CD14-positive monocyte (primary cell): ENCODE measurements at regions not wholly inside any gene's neighbourhood (a gene's known extent, or its start where the extent isn't known, plus 50 kb on each side); places are given as distances from the start of the nearest gene placed in this dataset.

Experiments used
- DNase-seq, 3 donors: peaks; one replicate each; pipeline ENCODE4 v3.0.0-alpha.2; 2011 to 2022
- H2AFZ ChIP-seq: 2 replicates; pipeline ENCODE4 v1.6.0; 2012; ENCODE audit warnings: mild to moderate bottlenecking, low read depth, low read length, inconsistent platforms; ENCODE audit not compliant: insufficient read depth, poor library complexity, severe bottlenecking
- H3K27ac ChIP-seq, 2 donors: 1 replicate in 1 of 2; 2 replicates in 1 of 2; pipeline ENCODE4 v1.5.1; 2012 to 2013; ENCODE audit warnings: low read length in 2 of 2, control low read depth in 1 of 2, inconsistent platforms in 1 of 2, low read depth in 1 of 2, mild to moderate bottlenecking in 1 of 2
- H3K27me3 ChIP-seq, 2 donors: one replicate each; pipeline versions ENCODE4 v1.6.0 to v1.6.1; 2011 to 2013; ENCODE audit warnings: low read length in 2 of 2; ENCODE audit not compliant: control insufficient read depth in 2 of 2, insufficient read depth in 2 of 2
- H3K36me3 ChIP-seq, 2 donors: replicated peaks in 1 of 2; 1 replicate in 1 of 2; 2 replicates in 1 of 2; pipeline versions ENCODE4 v1.5.1 to v1.6.1; 2012 to 2013; ENCODE audit warnings: low read length in 2 of 2, control low read depth in 1 of 2, inconsistent platforms in 1 of 2, mild to moderate bottlenecking in 1 of 2; ENCODE audit not compliant: insufficient read depth in 2 of 2, control insufficient read depth in 1 of 2
- H3K4me1 ChIP-seq, 2 donors: 1 replicate in 1 of 2; 2 replicates in 1 of 2; pipeline versions ENCODE4 v1.5.1 to v1.6.1; 2012 to 2013; ENCODE audit warnings: low read length in 2 of 2, control low read depth in 1 of 2, inconsistent platforms in 1 of 2, mild to moderate bottlenecking in 1 of 2, moderate library complexity in 1 of 2; ENCODE audit not compliant: insufficient read depth in 2 of 2, control insufficient read depth in 1 of 2
- H3K4me2 ChIP-seq: replicated peaks from 2 replicates; pipeline ENCODE3; 2012; ENCODE audit warnings: low read length, moderate library complexity, mild to moderate bottlenecking; ENCODE audit not compliant: poor library complexity, severe bottlenecking; ENCODE audit errors: extremely low read depth
- H3K4me3 ChIP-seq, 3 experiments: fragments of 200-600 bp in 1 of 3; sonication (generic) in 1 of 3; replicated peaks in 1 of 3; 1 replicate in 2 of 3; 2 replicates in 1 of 3; pipeline ENCODE4 v1.5.1; 2011 to 2013; ENCODE audit warnings: low read length in 3 of 3, mild to moderate bottlenecking in 3 of 3, control low read depth in 2 of 3, low read depth in 2 of 3, inconsistent platforms in 1 of 3, moderate library complexity in 1 of 3
- H3K79me2 ChIP-seq: 2 replicates; pipeline ENCODE4 v1.6.0; 2012; ENCODE audit warnings: mild to moderate bottlenecking, control low read depth, inconsistent platforms, low read length, moderate library complexity; ENCODE audit not compliant: insufficient read depth
- H3K9ac ChIP-seq: 2 replicates; pipeline ENCODE4 v1.6.0; 2017; ENCODE audit warnings: low read length, mild to moderate bottlenecking; ENCODE audit not compliant: insufficient read depth, poor library complexity, severe bottlenecking
- H3K9me3 ChIP-seq, 2 donors: replicated peaks in 1 of 2; 1 replicate in 1 of 2; 2 replicates in 1 of 2; pipeline versions ENCODE4 v1.5.1 to v1.6.1; 2012 to 2013; ENCODE audit warnings: low read length in 2 of 2, control low read depth in 1 of 2; ENCODE audit not compliant: control insufficient read depth in 1 of 2, insufficient read depth in 1 of 2
- H4K20me1 ChIP-seq: 2 replicates; pipeline ENCODE4 v1.6.0; 2012; ENCODE audit warnings: mild to moderate bottlenecking, low read length, control low read depth, moderate library complexity; ENCODE audit not compliant: insufficient read depth
- H3K27ac Mint-ChIP-seq, 7 donors: one replicate each; pipeline ENCODE4 v1.8.0; 2020; ENCODE audit warnings: mild to moderate bottlenecking in 7 of 7, mixed read lengths in 7 of 7, moderate library complexity in 6 of 7, inconsistent platforms in 2 of 7
- H3K27me3 Mint-ChIP-seq, 3 donors: one replicate each; pipeline ENCODE4 v1.8.0; 2021 to 2022; ENCODE audit warnings: low read depth in 3 of 3, mild to moderate bottlenecking in 3 of 3, mixed read lengths in 3 of 3, moderate library complexity in 3 of 3, inconsistent platforms in 1 of 3
- H3K36me3 Mint-ChIP-seq, 2 donors: one replicate each; pipeline ENCODE4 v1.8.0; 2020; ENCODE audit warnings: mixed read lengths in 2 of 2, inconsistent platforms in 1 of 2, mild to moderate bottlenecking in 1 of 2
- H3K4me1 Mint-ChIP-seq: one replicate; pipeline ENCODE4 v1.8.0; 2020; ENCODE audit warnings: mild to moderate bottlenecking, mixed read lengths
- H3K4me3 Mint-ChIP-seq, 2 donors: one replicate each; pipeline ENCODE4 v1.8.0; 2020; ENCODE audit warnings: mild to moderate bottlenecking in 2 of 2, mixed read lengths in 2 of 2, moderate library complexity in 1 of 2
- H3K9me3 Mint-ChIP-seq, 7 donors: one replicate each; pipeline ENCODE4 v1.8.0; 2020 to 2022; ENCODE audit warnings: mixed read lengths in 7 of 7, mild to moderate bottlenecking in 6 of 7, moderate library complexity in 6 of 7, inconsistent platforms in 2 of 7
- CTCF ChIP-seq: fragments of 200-600 bp; IDR thresholded peaks from one replicate; pipeline ENCODE4 v1.8.0; 2022; ENCODE audit warnings: antibody characterized with exemption, mild to moderate bottlenecking
- WGBS: methylation state at CpG from one replicate; pipeline ENCODE4 v1.1.5; 2013; ENCODE audit warnings: missing lambda C conversion rate; ENCODE audit not compliant: insufficient coverage; 5-methylcytosine and 5-hydroxymethylcytosine counted together
- intact Hi-C, 2 donors: fragments of 100-400 bp; cut with micrococcal nuclease; formaldehyde crosslinking; loops; one replicate each; pipeline versions ENCODE4 v1.15.0 to v1.15.1; 2023

DNA sequence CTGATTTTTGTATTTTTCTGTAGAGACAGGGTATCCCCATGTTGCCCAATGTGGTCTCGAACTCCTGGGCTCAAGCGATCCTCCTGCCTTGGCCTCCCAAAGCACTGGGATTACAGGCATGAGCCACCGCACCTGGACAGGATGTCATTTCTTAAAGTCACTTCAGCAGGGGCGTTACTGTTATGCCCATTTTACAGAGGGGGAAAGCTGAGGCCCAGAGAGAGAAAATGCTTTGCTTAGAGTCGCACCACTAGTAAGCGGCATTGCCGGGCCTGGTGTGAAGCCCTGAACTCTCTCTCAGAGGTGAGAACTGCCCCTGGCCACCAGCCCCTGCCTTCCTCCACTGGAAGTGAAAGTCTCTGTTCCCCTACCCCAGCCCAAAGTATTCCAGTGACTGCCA, 207.0 kb downstream of the PHETA1 start:
- H3K27me3 Mint-ChIP-seq, result peaks cover 1 to 5% (median 5%) of the 10 kb centered on the region in 3 donors
- no peaks in the 10 kb centered on the region for H3K9me3 ChIP-seq
- no peak overlapping the region for H3K4me3 ChIP-seq
- no peak overlapping the region for H3K4me2 ChIP-seq
- H3K36me3 ChIP-seq, result no peaks in the 10 kb centered on the region
- DNase-seq, result no peak
- no peak overlapping the region for H3K27ac Mint-ChIP-seq
- TF ChIP-seq CTCF, result no peak
- no peak overlapping the region for H2AFZ ChIP-seq
- no peaks in the 10 kb centered on the region for H3K36me3 Mint-ChIP-seq
- H3K27me3 ChIP-seq, result no peaks in the 10 kb centered on the region
- peaks cover 6% of the 10 kb centered on the region for H3K4me1 Mint-ChIP-seq
- H3K9ac ChIP-seq, result no peak overlapping the region
- H3K9me3 Mint-ChIP-seq, result no peaks in the 10 kb centered on the region
- H3K79me2 ChIP-seq, result no peaks in the 10 kb centered on the region
- H3K4me3 Mint-ChIP-seq, result no peak overlapping the region
- H3K27ac ChIP-seq, result no peak overlapping the region
- H4K20me1 ChIP-seq, result no peaks in the 10 kb centered on the region
- intact Hi-C loops, result no loop called here
- no peaks in the 10 kb centered on the region for H3K4me1 ChIP-seq
- 97% methylated on average over 7 of the region's 7 CpGs for WGBS

GRCh38 chr12:111160350-111161241, 208.3 kb downstream of the PHETA1 start:
- Histone ChIP-seq H3K79me2 (no peaks in the 10 kb centered on the region), H3K36me3 (no peaks in the 10 kb centered on the region), H3K9me3 (no peaks in the 10 kb centered on the region), H3K4me1 (no peaks in the 10 kb centered on the region), H3K9ac (no peak overlapping the region), H3K4me2 (no peak overlapping the region), H4K20me1 (no peaks in the 10 kb centered on the region), H3K4me3 (no peak overlapping the region), H3K27ac (no peak overlapping the region), H2AFZ (no peak overlapping the region), H3K27me3 (no peaks in the 10 kb centered on the region)
- no peaks in the 10 kb centered on the region for H3K9me3 Mint-ChIP-seq
- WGBS, result 97% methylated on average over 22 of the region's 25 CpGs
- no peak for TF ChIP-seq CTCF
- no peak overlapping the region for H3K27ac Mint-ChIP-seq
- intact Hi-C loops, result no loop called here
- H3K4me3 Mint-ChIP-seq, result no peak overlapping the region
- no peak for DNase-seq
- H3K27me3 Mint-ChIP-seq, result peaks cover 1 to 5% (median 5%) of the 10 kb centered on the region in 3 donors
- H3K4me1 Mint-ChIP-seq, result peaks cover 6% of the 10 kb centered on the region
- H3K36me3 Mint-ChIP-seq, result no peaks in the 10 kb centered on the region
